ENCODE measurements at regions not wholly inside any gene's neighbourhood (a gene's known extent, or its start where the extent isn't known, plus 50 kb on each side); places are given as distances from the start of the nearest gene placed in this dataset.

- no peak for TF ChIP-seq CTCF (IDR thresholded peaks at IDR 0.05)
- no peak for TF ChIP-seq POLR2A (IDR thresholded peaks at IDR 0.05)
Observed at GRCh38 chr17:6327007-6327406, 107.9 kb downstream of the AIPL1 start.
